A673 (cell line): ENCODE measurements at regions not wholly inside any gene's neighbourhood (a gene's known extent, or its start where the extent isn't known, plus 50 kb on each side); places are given as distances from the start of the nearest gene placed in this dataset.
A peak's percentile ranks its signal among the peaks of the same experiment; 100 is the strongest.

Experiments used
- BruUV-seq: library from RNA; stranded (reverse); fragments of 400-500 nt; replicated peaks from 2 replicates; lab custom pipeline; 2021; lab: Mats Ljungman, UMichigan
- CTCF ChIA-PET: fragments of 300-600 bp; sonication (Branson Sonifier 250); formaldehyde crosslinking; loops from one replicate; lab custom pipeline; 2022; ENCODE audit warnings: antibody characterized with exemption; lab: Charles Lee
- POLR2A ChIA-PET: fragments of 300-600 bp; sonication (Branson Sonifier 250); formaldehyde crosslinking; loops from one replicate; lab custom pipeline; 2022; ENCODE audit warnings: antibody characterized with exemption; ENCODE audit not compliant: low non-redundant PET; lab: Charles Lee
- DNase-seq: peaks from one replicate; pipeline ENCODE4 v3.0.0-alpha.2; 2015; ENCODE audit warnings: low spot score
- H3K27ac ChIP-seq: fragments of 200-600 bp; sonication (generic); 2 replicates; pipeline ENCODE4 v1.5.1; 2016; ENCODE audit warnings: mixed run types, low read depth, mild to moderate bottlenecking, mixed read lengths, antibody characterized with exemption, low read length; ENCODE audit not compliant: poor library complexity, severe bottlenecking
- H3K27me3 ChIP-seq: fragments of 200-600 bp; sonication (generic); replicated peaks from 2 replicates; pipeline ENCODE4 v1.6.1; 2017; ENCODE audit warnings: mixed run types, low read depth, mild to moderate bottlenecking, mixed read lengths, antibody characterized with exemption, low read length; ENCODE audit not compliant: insufficient read depth, poor library complexity
- H3K36me3 ChIP-seq: fragments of 200-600 bp; sonication (generic); 2 replicates; pipeline ENCODE4 v1.6.1; 2016; ENCODE audit warnings: mixed run types, mild to moderate bottlenecking, mixed read lengths, antibody characterized with exemption, low read length; ENCODE audit not compliant: insufficient read depth, poor library complexity, severe bottlenecking
- H3K4me1 ChIP-seq: fragments of 200-600 bp; sonication (generic); 2 replicates; pipeline ENCODE4 v1.6.1; 2017; ENCODE audit warnings: mixed run types, mild to moderate bottlenecking, mixed read lengths, antibody characterized with exemption, low read length; ENCODE audit not compliant: insufficient read depth, poor library complexity, severe bottlenecking
- H3K4me3 ChIP-seq: fragments of 200-600 bp; sonication (generic); 2 replicates; pipeline ENCODE4 v1.5.1; 2016; ENCODE audit warnings: low read depth, mixed run types, mild to moderate bottlenecking, mixed read lengths, low read length; ENCODE audit not compliant: poor library complexity, severe bottlenecking
- H3K9me3 ChIP-seq: fragments of 200-600 bp; sonication (generic); 2 replicates; pipeline ENCODE4 v1.6.1; 2016; ENCODE audit warnings: mixed run types, low read depth, mild to moderate bottlenecking, mixed read lengths, antibody characterized with exemption, low read length; ENCODE audit not compliant: poor library complexity, severe bottlenecking
- EZH2 ChIP-seq: fragments of 200-600 bp; sonication (generic); IDR thresholded peaks from 2 replicates; pipeline ENCODE4 v1.6.1; 2017; ENCODE audit warnings: borderline replicate concordance, low read depth, mild to moderate bottlenecking, mixed read lengths, antibody characterized with exemption, low read length; ENCODE audit not compliant: poor library complexity, severe bottlenecking
- intact Hi-C: fragments of 100-400 bp; cut with micrococcal nuclease; formaldehyde crosslinking; loops from one replicate; pipeline ENCODE4 v1.10.0; 2022; ENCODE audit not compliant: unreplicated experiment
- TF ChIP-seq, protein P1 (sequence below): fragments of 300-800, 200-600 bp; sonication (generic); conservative IDR thresholded peaks from 2 replicates; pipeline ENCODE4 v1.5.1; 2017; ENCODE audit warnings: low read depth, mild to moderate bottlenecking, antibody characterized with exemption, low read length, moderate library complexity, mixed read lengths

GRCh38 chr10:105698592-105698991 is 1057.5 kb downstream of the SORCS3 start:
- Histone ChIP-seq H3K4me3 (no peak overlapping the region), H3K36me3 (no peaks in the 10 kb centered on the region), H3K27ac (no peak overlapping the region), H3K4me1 (no peaks in the 10 kb centered on the region), H3K27me3 (peaks cover 10% of the 10 kb centered on the region), H3K9me3 (no peaks in the 10 kb centered on the region)
- DNase-seq = no peak
- intact Hi-C loops = loop anchor here (10.0 kb wide), 1 partner anchor 1054 kb away; the partner anchor contains the start of gene SORCS3
- no TSS peak for BruUV-seq
- ChIA-PET POLR2A (no interaction called here), CTCF (no interaction called here)
- TF ChIP-seq EZH2 = no peak
- TF ChIP-seq, protein P1, sequence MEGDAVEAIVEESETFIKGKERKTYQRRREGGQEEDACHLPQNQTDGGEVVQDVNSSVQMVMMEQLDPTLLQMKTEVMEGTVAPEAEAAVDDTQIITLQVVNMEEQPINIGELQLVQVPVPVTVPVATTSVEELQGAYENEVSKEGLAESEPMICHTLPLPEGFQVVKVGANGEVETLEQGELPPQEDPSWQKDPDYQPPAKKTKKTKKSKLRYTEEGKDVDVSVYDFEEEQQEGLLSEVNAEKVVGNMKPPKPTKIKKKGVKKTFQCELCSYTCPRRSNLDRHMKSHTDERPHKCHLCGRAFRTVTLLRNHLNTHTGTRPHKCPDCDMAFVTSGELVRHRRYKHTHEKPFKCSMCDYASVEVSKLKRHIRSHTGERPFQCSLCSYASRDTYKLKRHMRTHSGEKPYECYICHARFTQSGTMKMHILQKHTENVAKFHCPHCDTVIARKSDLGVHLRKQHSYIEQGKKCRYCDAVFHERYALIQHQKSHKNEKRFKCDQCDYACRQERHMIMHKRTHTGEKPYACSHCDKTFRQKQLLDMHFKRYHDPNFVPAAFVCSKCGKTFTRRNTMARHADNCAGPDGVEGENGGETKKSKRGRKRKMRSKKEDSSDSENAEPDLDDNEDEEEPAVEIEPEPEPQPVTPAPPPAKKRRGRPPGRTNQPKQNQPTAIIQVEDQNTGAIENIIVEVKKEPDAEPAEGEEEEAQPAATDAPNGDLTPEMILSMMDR = no peak

- H3K27ac ChIP-seq = no peak overlapping the region
- H3K9me3 ChIP-seq = no peaks in the 10 kb centered on the region
- DNase-seq = no peak
- TF ChIP-seq, protein P1 = no peak
- no peak for TF ChIP-seq EZH2
- no TSS peak for BruUV-seq
- no peak overlapping the region for H3K4me3 ChIP-seq
- CTCF ChIA-PET = no interaction called here
- POLR2A ChIA-PET = no interaction called here
- H3K27me3 ChIP-seq = peaks cover 10% of the 10 kb centered on the region
- H3K4me1 ChIP-seq = no peaks in the 10 kb centered on the region
- no peaks in the 10 kb centered on the region for H3K36me3 ChIP-seq
- intact Hi-C loops = loop anchor here (10.0 kb wide), 1 partner anchor 1053 kb away; the partner anchor contains the start of gene SORCS3
These were observed 1056.2 kb downstream of the SORCS3 start for GRCh38 chr10:105697290-105697780.

- no peak overlapping the region for H3K4me3 ChIP-seq
These were observed 1050.7 kb downstream of the SORCS3 start for GRCh38 chr10:105691811-105692210.

More at GRCh38 chr10:105691811-105692210, 1050.7 kb downstream of the SORCS3 start:
- no peak for TF ChIP-seq EZH2
- TF ChIP-seq, protein P1 = peak; percentile 67
- Histone ChIP-seq H3K9me3 (no peaks in the 10 kb centered on the region), H3K27ac (no peak overlapping the region), H3K27me3 (peaks cover 10% of the 10 kb centered on the region), H3K4me1 (no peaks in the 10 kb centered on the region), H3K36me3 (no peaks in the 10 kb centered on the region)
- intact Hi-C loops = loop anchor here (2.0 to 10.0 kb wide), 2 partner anchors 629 to 1047 kb away; partner anchors contain the start of gene SORCS3
- CTCF ChIA-PET = no interaction called here
- POLR2A ChIA-PET = no interaction called here
- peak; percentile 62 for DNase-seq
- BruUV-seq = no TSS peak
